Lower lobe of right lung (tissue), 2 donors: ENCODE measurements at regions not wholly inside any gene's neighbourhood (a gene's known extent, or its start where the extent isn't known, plus 50 kb on each side); places are given as distances from the start of the nearest gene placed in this dataset.

Experiments used
- ATAC-seq, 2 donors: fragments of 200-7000 bp; cut with Tn5 transposase; one replicate each; pipeline ENCODE4 v1.9.1; 2020 to 2022; ENCODE audit warnings: mild to moderate bottlenecking in 2 of 2, moderate library complexity in 2 of 2
- DNase-seq: peaks from one replicate; pipeline ENCODE4 v3.0.0-alpha.2; 2020
- H3K27ac ChIP-seq: fragments of 200-600 bp; one replicate; pipeline ENCODE4 v1.8.0; 2022
- H3K27me3 ChIP-seq: fragments of 200-600 bp; one replicate; pipeline ENCODE4 v1.8.0; 2022; ENCODE audit warnings: low read depth
- H3K36me3 ChIP-seq: fragments of 200-600 bp; one replicate; pipeline ENCODE4 v1.8.0; 2022; ENCODE audit warnings: mild to moderate bottlenecking
- H3K4me1 ChIP-seq: fragments of 200-600 bp; one replicate; pipeline ENCODE4 v1.8.0; 2022
- H3K4me3 ChIP-seq: fragments of 200-600 bp; one replicate; pipeline ENCODE4 v1.8.0; 2022; ENCODE audit warnings: mild to moderate bottlenecking
- H3K9me3 ChIP-seq: fragments of 200-600 bp; one replicate; pipeline ENCODE4 v1.8.0; 2022
- CTCF ChIP-seq: fragments of 200-600 bp; IDR thresholded peaks from one replicate; pipeline ENCODE4 v1.8.0; 2022; ENCODE audit warnings: antibody characterized with exemption, mild to moderate bottlenecking
- intact Hi-C: fragments of 100-400 bp; cut with DNase I; formaldehyde crosslinking; loops from one replicate; pipeline ENCODE4 v1.11.0; 2022
- donor health status: DM: no; HTN: yes; CAD: no; lungs with severe emphysema.

GRCh38 chr17:14815079-14815478, 450.0 kb downstream of the PMP22 start:
- Histone ChIP-seq H3K36me3 (no peaks in the 10 kb centered on the region), H3K4me3 (no peak overlapping the region), H3K4me1 (no peaks in the 10 kb centered on the region), H3K27me3 (no peaks in the 10 kb centered on the region), H3K27ac (no peak overlapping the region), H3K9me3 (no peaks in the 10 kb centered on the region)
- DNase-seq (no peak), ATAC-seq (no peak)
- no peak for TF ChIP-seq CTCF
- intact Hi-C loops = no loop called here

- no peak overlapping the region for H3K27ac ChIP-seq
- no peak overlapping the region for H3K4me3 ChIP-seq
- ATAC-seq (peak; percentile 32 to 57), DNase-seq (peak; percentile 68)
- H3K27me3 ChIP-seq = no peaks in the 10 kb centered on the region
- intact Hi-C loops = no loop called here
- no peaks in the 10 kb centered on the region for H3K4me1 ChIP-seq
- H3K36me3 ChIP-seq = no peaks in the 10 kb centered on the region
- TF ChIP-seq CTCF = peak; percentile 43
- no peaks in the 10 kb centered on the region for H3K9me3 ChIP-seq
Measured at GRCh38 chr17:14813649-14814370, 451.3 kb downstream of the PMP22 start.

GRCh38 chr17:14808425-14808824, 456.7 kb downstream of the PMP22 start:
- H3K27ac ChIP-seq = no peak overlapping the region
- no peaks in the 10 kb centered on the region for H3K4me1 ChIP-seq
- H3K4me3 ChIP-seq = no peak overlapping the region
- DNase-seq (no peak), ATAC-seq (no peak)
- intact Hi-C loops = no loop called here
- H3K9me3 ChIP-seq = no peaks in the 10 kb centered on the region
- no peak for TF ChIP-seq CTCF
- no peaks in the 10 kb centered on the region for H3K27me3 ChIP-seq
- H3K36me3 ChIP-seq = no peaks in the 10 kb centered on the region

- intact Hi-C loops = no loop called here
- Histone ChIP-seq H3K27me3 (no peaks in the 10 kb centered on the region), H3K27ac (no peak overlapping the region), H3K9me3 (no peaks in the 10 kb centered on the region), H3K4me3 (no peak overlapping the region), H3K36me3 (no peaks in the 10 kb centered on the region), H3K4me1 (no peaks in the 10 kb centered on the region)
- no peak for TF ChIP-seq CTCF
- ATAC-seq (no peak), DNase-seq (no peak)
Measured at GRCh38 chr17:14805348-14805747, 459.8 kb downstream of the PMP22 start.

- Histone ChIP-seq H3K36me3 (no peaks in the 10 kb centered on the region), H3K4me3 (no peak overlapping the region), H3K27ac (no peak overlapping the region), H3K9me3 (no peaks in the 10 kb centered on the region), H3K27me3 (no peaks in the 10 kb centered on the region), H3K4me1 (no peaks in the 10 kb centered on the region)
- DNase-seq (no peak), ATAC-seq (no peak)
- intact Hi-C loops = no loop called here
- TF ChIP-seq CTCF = no peak
Measured at GRCh38 chr17:14803826-14804225, 461.3 kb downstream of the PMP22 start.
